ENCODE measurements at regions not wholly inside any gene's neighbourhood (a gene's known extent, or its start where the extent isn't known, plus 50 kb on each side); places are given as distances from the start of the nearest gene placed in this dataset.
A peak's percentile ranks its signal among the peaks of the same experiment; 100 is the strongest.

- H3K36me3 ChIP-seq: no peaks in the 10 kb centered on the region
- H3K27ac ChIP-seq: peak overlapping the region; percentile 76 to 77
- no peaks in the 10 kb centered on the region for H3K27me3 ChIP-seq
- H3K4me3 ChIP-seq: no peak overlapping the region
- H3K4me1 ChIP-seq: no peaks in the 10 kb centered on the region
- H3K9me3 ChIP-seq: no peaks in the 10 kb centered on the region
- intact Hi-C loops (cut with DNase I; ENCODE audit: low total_unique reads): no loop called here
- no peak for TF ChIP-seq POLR2A (IDR thresholded peaks at IDR 0.05)
- no peak for TF ChIP-seq CTCF (IDR thresholded peaks at IDR 0.05)
- no peak for DNase-seq
Measured at GRCh38 chr4:140244328-140244727, 90.3 kb upstream of the MAML3 start.

GRCh38 chr4:140243278-140243753 is 89.3 kb upstream of the MAML3 start:
- Histone ChIP-seq H3K9me3 (no peaks in the 10 kb centered on the region), H3K36me3 (no peaks in the 10 kb centered on the region), H3K4me3 (no peak overlapping the region), H3K4me1 (peaks cover 5% of the 10 kb centered on the region in 2 donors), H3K27me3 (no peaks in the 10 kb centered on the region), H3K27ac (peak overlapping the region; percentile 76 to 77)
- TF ChIP-seq CTCF (IDR thresholded peaks at IDR 0.05) (no peak), POLR2A (IDR thresholded peaks at IDR 0.05) (no peak)
- DNase-seq: peak; percentile 36 to 59
- intact Hi-C loops (cut with DNase I; ENCODE audit: low total_unique reads): no loop called here

- no peaks in the 10 kb centered on the region for H3K27me3 ChIP-seq
- no peaks in the 10 kb centered on the region for H3K36me3 ChIP-seq
- H3K4me1 ChIP-seq: peaks cover 5 to 12% of the 10 kb centered on the region in 2 donors
- H3K9me3 ChIP-seq: no peaks in the 10 kb centered on the region
- intact Hi-C loops (cut with DNase I; ENCODE audit: low total_unique reads): no loop called here
- H3K4me3 ChIP-seq: no peak overlapping the region
- DNase-seq: no peak
- TF ChIP-seq POLR2A (IDR thresholded peaks at IDR 0.05) (no peak), CTCF (IDR thresholded peaks at IDR 0.05) (no peak)
- H3K27ac ChIP-seq: peak overlapping the region; percentile 76 to 77
Measured at GRCh38 chr4:140242357-140243277, 88.6 kb upstream of the MAML3 start.

- no peak overlapping the region for H3K4me3 ChIP-seq
- no peak for TF ChIP-seq CTCF (IDR thresholded peaks at IDR 0.05)
- TF ChIP-seq POLR2A (IDR thresholded peaks at IDR 0.05): no peak
- H3K4me1 ChIP-seq: peaks cover 13 to 16% of the 10 kb centered on the region in 2 donors
- no peaks in the 10 kb centered on the region for H3K36me3 ChIP-seq
- no peaks in the 10 kb centered on the region for H3K27me3 ChIP-seq
- no peak for DNase-seq
- H3K27ac ChIP-seq: no peak overlapping the region
- no peaks in the 10 kb centered on the region for H3K9me3 ChIP-seq
- intact Hi-C loops (cut with DNase I; ENCODE audit: low total_unique reads): no loop called here
Measured at GRCh38 chr4:140240237-140240636, 86.3 kb upstream of the MAML3 start.

GRCh38 chr4:140239311-140239710 is 85.3 kb upstream of the MAML3 start:
- intact Hi-C loops (cut with DNase I; ENCODE audit: low total_unique reads): no loop called here
- H3K4me1 ChIP-seq: peaks cover 13 to 16% of the 10 kb centered on the region in 2 donors
- no peak for DNase-seq
- H3K9me3 ChIP-seq: no peaks in the 10 kb centered on the region
- TF ChIP-seq CTCF (IDR thresholded peaks at IDR 0.05): no peak
- TF ChIP-seq POLR2A (IDR thresholded peaks at IDR 0.05): no peak
- peak overlapping the region in 1 of 2 donors; percentile 88 for H3K27ac ChIP-seq
- H3K27me3 ChIP-seq: no peaks in the 10 kb centered on the region
- H3K4me3 ChIP-seq: no peak overlapping the region
- H3K36me3 ChIP-seq: no peaks in the 10 kb centered on the region
